D341Med (cell line): ENCODE measurements at regions not wholly inside any gene's neighbourhood (a gene's known extent, or its start where the extent isn't known, plus 50 kb on each side); places are given as distances from the start of the nearest gene placed in this dataset.
"Not testable (repeated sequence)": the region's sequence is repeated elsewhere in the genome, so short reads cannot be mapped to it uniquely, and the experiment has no call there.

ENCODE experiments used
- DNase-seq: peaks from one replicate; pipeline ENCODE4 v3.0.0; 2012; ENCODE audit warnings: low spot score

- no peak for DNase-seq
These were observed 602.0 kb downstream of the GLUD2 start for GRCh38 chrX:121649417-121649816.

- no peak for DNase-seq
These were observed 607.9 kb downstream of the GLUD2 start for GRCh38 chrX:121655276-121655675.

- DNase-seq: no peak
These were observed 618.8 kb downstream of the GLUD2 start for GRCh38 chrX:121666171-121666570.

- DNase-seq: no peak
These were observed 624.2 kb downstream of the GLUD2 start for GRCh38 chrX:121671649-121672048.

GRCh38 chrX:121709236-121709635 lies 661.8 kb downstream of the GLUD2 start:
- not testable (repeated sequence) for DNase-seq

GRCh38 chrX:121733514-121733913 lies 686.1 kb downstream of the GLUD2 start:
- no peak for DNase-seq

GRCh38 chrX:121746105-121746504 lies 698.7 kb downstream of the GLUD2 start:
- DNase-seq: no peak

- not testable (repeated sequence) for DNase-seq
These were observed 706.2 kb downstream of the GLUD2 start for GRCh38 chrX:121753602-121754001.

GRCh38 chrX:121754301-121754700 lies 706.9 kb downstream of the GLUD2 start:
- DNase-seq: no peak

GRCh38 chrX:121755541-121755940 lies 708.1 kb downstream of the GLUD2 start:
- DNase-seq: no peak

GRCh38 chrX:121761845-121762244 lies 714.4 kb downstream of the GLUD2 start:
- DNase-seq: no peak

GRCh38 chrX:121763671-121764070 lies 716.3 kb downstream of the GLUD2 start:
- DNase-seq: no peak

- not testable (repeated sequence) for DNase-seq
These were observed 720.8 kb downstream of the GLUD2 start for GRCh38 chrX:121768210-121768609.

GRCh38 chrX:121781991-121782390 lies 734.6 kb downstream of the GLUD2 start:
- DNase-seq: no peak

- no peak for DNase-seq
These were observed 735.1 kb downstream of the GLUD2 start for GRCh38 chrX:121782544-121782943.

- no peak for DNase-seq
These were observed 735.6 kb downstream of the GLUD2 start for GRCh38 chrX:121782976-121783375.

- no peak for DNase-seq
These were observed 755.5 kb downstream of the GLUD2 start for GRCh38 chrX:121802881-121803412.

GRCh38 chrX:121823406-121823805 lies 776.0 kb downstream of the GLUD2 start:
- DNase-seq: no peak

- DNase-seq: no peak
These were observed 784.2 kb downstream of the GLUD2 start for GRCh38 chrX:121831601-121832000.

- no peak for DNase-seq
These were observed 785.0 kb downstream of the GLUD2 start for GRCh38 chrX:121832446-121832845.

- DNase-seq: no peak
These were observed 788.6 kb downstream of the GLUD2 start for GRCh38 chrX:121836000-121836399.

GRCh38 chrX:121851033-121851432 lies 803.6 kb downstream of the GLUD2 start:
- no peak for DNase-seq

GRCh38 chrX:121853762-121854613 lies 806.6 kb downstream of the GLUD2 start:
- DNase-seq: no peak

GRCh38 chrX:121854614-121854911 lies 807.2 kb downstream of the GLUD2 start:
- no peak for DNase-seq
